ENCODE measurements at regions not wholly inside any gene's neighbourhood (a gene's known extent, or its start where the extent isn't known, plus 50 kb on each side); places are given as distances from the start of the nearest gene placed in this dataset.

DNA sequence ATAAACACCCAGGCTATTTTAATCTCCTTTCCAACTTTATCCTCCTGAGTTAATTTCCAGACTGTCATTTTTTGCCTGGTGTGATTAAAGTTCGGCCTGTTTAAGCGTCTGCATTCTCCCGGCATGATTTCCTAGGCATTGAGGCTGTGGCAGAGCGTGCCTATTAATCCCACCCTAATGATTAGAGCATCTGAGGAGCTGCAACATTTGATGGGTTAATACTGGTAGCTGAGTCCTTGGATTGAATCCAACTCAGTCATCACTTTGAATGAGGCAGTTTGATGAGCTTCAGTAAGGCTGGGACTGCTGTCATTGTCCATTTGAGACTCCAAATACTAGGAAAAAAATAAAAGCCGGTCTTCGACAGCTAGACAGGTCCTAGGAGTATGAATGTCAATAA, 882.5 kb downstream of the SLC4A3 start (continued):
- TF ChIP-seq, protein P1, sequence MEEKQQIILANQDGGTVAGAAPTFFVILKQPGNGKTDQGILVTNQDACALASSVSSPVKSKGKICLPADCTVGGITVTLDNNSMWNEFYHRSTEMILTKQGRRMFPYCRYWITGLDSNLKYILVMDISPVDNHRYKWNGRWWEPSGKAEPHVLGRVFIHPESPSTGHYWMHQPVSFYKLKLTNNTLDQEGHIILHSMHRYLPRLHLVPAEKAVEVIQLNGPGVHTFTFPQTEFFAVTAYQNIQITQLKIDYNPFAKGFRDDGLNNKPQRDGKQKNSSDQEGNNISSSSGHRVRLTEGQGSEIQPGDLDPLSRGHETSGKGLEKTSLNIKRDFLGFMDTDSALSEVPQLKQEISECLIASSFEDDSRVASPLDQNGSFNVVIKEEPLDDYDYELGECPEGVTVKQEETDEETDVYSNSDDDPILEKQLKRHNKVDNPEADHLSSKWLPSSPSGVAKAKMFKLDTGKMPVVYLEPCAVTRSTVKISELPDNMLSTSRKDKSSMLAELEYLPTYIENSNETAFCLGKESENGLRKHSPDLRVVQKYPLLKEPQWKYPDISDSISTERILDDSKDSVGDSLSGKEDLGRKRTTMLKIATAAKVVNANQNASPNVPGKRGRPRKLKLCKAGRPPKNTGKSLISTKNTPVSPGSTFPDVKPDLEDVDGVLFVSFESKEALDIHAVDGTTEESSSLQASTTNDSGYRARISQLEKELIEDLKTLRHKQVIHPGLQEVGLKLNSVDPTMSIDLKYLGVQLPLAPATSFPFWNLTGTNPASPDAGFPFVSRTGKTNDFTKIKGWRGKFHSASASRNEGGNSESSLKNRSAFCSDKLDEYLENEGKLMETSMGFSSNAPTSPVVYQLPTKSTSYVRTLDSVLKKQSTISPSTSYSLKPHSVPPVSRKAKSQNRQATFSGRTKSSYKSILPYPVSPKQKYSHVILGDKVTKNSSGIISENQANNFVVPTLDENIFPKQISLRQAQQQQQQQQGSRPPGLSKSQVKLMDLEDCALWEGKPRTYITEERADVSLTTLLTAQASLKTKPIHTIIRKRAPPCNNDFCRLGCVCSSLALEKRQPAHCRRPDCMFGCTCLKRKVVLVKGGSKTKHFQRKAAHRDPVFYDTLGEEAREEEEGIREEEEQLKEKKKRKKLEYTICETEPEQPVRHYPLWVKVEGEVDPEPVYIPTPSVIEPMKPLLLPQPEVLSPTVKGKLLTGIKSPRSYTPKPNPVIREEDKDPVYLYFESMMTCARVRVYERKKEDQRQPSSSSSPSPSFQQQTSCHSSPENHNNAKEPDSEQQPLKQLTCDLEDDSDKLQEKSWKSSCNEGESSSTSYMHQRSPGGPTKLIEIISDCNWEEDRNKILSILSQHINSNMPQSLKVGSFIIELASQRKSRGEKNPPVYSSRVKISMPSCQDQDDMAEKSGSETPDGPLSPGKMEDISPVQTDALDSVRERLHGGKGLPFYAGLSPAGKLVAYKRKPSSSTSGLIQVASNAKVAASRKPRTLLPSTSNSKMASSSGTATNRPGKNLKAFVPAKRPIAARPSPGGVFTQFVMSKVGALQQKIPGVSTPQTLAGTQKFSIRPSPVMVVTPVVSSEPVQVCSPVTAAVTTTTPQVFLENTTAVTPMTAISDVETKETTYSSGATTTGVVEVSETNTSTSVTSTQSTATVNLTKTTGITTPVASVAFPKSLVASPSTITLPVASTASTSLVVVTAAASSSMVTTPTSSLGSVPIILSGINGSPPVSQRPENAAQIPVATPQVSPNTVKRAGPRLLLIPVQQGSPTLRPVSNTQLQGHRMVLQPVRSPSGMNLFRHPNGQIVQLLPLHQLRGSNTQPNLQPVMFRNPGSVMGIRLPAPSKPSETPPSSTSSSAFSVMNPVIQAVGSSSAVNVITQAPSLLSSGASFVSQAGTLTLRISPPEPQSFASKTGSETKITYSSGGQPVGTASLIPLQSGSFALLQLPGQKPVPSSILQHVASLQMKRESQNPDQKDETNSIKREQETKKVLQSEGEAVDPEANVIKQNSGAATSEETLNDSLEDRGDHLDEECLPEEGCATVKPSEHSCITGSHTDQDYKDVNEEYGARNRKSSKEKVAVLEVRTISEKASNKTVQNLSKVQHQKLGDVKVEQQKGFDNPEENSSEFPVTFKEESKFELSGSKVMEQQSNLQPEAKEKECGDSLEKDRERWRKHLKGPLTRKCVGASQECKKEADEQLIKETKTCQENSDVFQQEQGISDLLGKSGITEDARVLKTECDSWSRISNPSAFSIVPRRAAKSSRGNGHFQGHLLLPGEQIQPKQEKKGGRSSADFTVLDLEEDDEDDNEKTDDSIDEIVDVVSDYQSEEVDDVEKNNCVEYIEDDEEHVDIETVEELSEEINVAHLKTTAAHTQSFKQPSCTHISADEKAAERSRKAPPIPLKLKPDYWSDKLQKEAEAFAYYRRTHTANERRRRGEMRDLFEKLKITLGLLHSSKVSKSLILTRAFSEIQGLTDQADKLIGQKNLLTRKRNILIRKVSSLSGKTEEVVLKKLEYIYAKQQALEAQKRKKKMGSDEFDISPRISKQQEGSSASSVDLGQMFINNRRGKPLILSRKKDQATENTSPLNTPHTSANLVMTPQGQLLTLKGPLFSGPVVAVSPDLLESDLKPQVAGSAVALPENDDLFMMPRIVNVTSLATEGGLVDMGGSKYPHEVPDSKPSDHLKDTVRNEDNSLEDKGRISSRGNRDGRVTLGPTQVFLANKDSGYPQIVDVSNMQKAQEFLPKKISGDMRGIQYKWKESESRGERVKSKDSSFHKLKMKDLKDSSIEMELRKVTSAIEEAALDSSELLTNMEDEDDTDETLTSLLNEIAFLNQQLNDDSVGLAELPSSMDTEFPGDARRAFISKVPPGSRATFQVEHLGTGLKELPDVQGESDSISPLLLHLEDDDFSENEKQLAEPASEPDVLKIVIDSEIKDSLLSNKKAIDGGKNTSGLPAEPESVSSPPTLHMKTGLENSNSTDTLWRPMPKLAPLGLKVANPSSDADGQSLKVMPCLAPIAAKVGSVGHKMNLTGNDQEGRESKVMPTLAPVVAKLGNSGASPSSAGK (IDR thresholded peaks at IDR 0.05): no peak
- TF ChIP-seq, protein P2, sequence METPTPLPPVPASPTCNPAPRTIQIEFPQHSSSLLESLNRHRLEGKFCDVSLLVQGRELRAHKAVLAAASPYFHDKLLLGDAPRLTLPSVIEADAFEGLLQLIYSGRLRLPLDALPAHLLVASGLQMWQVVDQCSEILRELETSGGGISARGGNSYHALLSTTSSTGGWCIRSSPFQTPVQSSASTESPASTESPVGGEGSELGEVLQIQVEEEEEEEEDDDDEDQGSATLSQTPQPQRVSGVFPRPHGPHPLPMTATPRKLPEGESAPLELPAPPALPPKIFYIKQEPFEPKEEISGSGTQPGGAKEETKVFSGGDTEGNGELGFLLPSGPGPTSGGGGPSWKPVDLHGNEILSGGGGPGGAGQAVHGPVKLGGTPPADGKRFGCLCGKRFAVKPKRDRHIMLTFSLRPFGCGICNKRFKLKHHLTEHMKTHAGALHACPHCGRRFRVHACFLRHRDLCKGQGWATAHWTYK (CRISPR knock-in tag; IDR thresholded peaks at IDR 0.05): no peak
- no peak for TF ChIP-seq SUPT5H (IDR thresholded peaks at IDR 0.05)
- no peak for TF ChIP-seq YBX1 (IDR thresholded peaks at IDR 0.05)

All from K562 (cell line).